ENCODE measurements at regions not wholly inside any gene's neighbourhood (a gene's known extent, or its start where the extent isn't known, plus 50 kb on each side); places are given as distances from the start of the nearest gene placed in this dataset.

GRCh38 chr16:8511464-8511863, 78.8 kb downstream of the TMEM114 start:
- Histone ChIP-seq H3K36me3 (no peaks in the 10 kb centered on the region), H3K27ac (no peak overlapping the region), H3K27me3 (no peaks in the 10 kb centered on the region), H3K9me3 (no peaks in the 10 kb centered on the region), H3K4me1 (ENCODE audit: insufficient read depth) (no peaks in the 10 kb centered on the region), H3K4me3 (no peak overlapping the region)
- DNase-seq, result no peak
- WGBS, 3 donors, result 81 to 89% (median 85%) methylated on average over 4 of the region's 4 CpGs
- no peak for TF ChIP-seq POLR2A (IDR thresholded peaks at IDR 0.05)
- TF ChIP-seq EP300 (IDR thresholded peaks at IDR 0.05), result no peak
- TF ChIP-seq CTCF (IDR thresholded peaks at IDR 0.05), result no peak
- intact Hi-C loops (cut with DNase I), result no loop called here

- no peak overlapping the region for H3K27ac ChIP-seq
- 4 to 12% (median 6%) methylated on average over 6 of the region's 6 CpGs for WGBS, 3 donors
- no peak overlapping the region for H3K4me3 ChIP-seq
- no peaks in the 10 kb centered on the region for H3K4me1 ChIP-seq (ENCODE audit: insufficient read depth)
- no peak for DNase-seq
- H3K27me3 ChIP-seq, result no peaks in the 10 kb centered on the region
- intact Hi-C loops (cut with DNase I), result no loop called here
- H3K36me3 ChIP-seq, result no peaks in the 10 kb centered on the region
- no peaks in the 10 kb centered on the region for H3K9me3 ChIP-seq
- TF ChIP-seq CTCF (IDR thresholded peaks at IDR 0.05) (no peak), POLR2A (IDR thresholded peaks at IDR 0.05) (no peak), EP300 (IDR thresholded peaks at IDR 0.05) (no peak)
Observed at GRCh38 chr16:8510160-8510559, 80.2 kb downstream of the TMEM114 start.

GRCh38 chr16:8505327-8505991, 84.9 kb downstream of the TMEM114 start:
- Histone ChIP-seq H3K9me3 (no peaks in the 10 kb centered on the region), H3K36me3 (no peaks in the 10 kb centered on the region), H3K4me1 (ENCODE audit: insufficient read depth) (no peaks in the 10 kb centered on the region), H3K4me3 (no peak overlapping the region), H3K27ac (no peak overlapping the region), H3K27me3 (no peaks in the 10 kb centered on the region)
- intact Hi-C loops (cut with DNase I), result no loop called here
- 27 to 32% (median 28%) methylated on average over 7 of the region's 7 CpGs for WGBS, 3 donors
- DNase-seq, result no peak
- TF ChIP-seq EP300 (IDR thresholded peaks at IDR 0.05) (no peak), POLR2A (IDR thresholded peaks at IDR 0.05) (no peak), CTCF (IDR thresholded peaks at IDR 0.05) (no peak)

DNA sequence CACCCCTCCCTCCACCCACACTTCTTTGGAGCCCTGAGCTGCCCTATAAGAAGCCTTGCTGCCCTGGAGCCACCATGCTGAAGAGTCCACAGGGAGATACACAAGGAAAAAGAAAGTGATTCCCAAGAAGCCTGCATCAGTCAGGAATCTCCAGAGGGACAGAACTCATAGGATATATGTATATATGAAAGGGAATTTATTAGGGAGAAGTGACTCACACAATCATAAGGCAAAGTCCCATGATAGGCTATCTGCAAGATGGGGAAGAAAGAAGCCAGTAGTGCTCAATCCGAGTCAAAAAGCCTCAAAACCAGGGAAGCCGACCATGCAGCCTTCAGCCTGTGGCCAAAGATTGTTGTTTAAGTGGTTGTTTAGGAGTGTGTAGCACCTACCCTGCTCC, 87.9 kb downstream of the TMEM114 start:
- Histone ChIP-seq H3K27ac (no peak overlapping the region), H3K9me3 (no peaks in the 10 kb centered on the region), H3K4me3 (no peak overlapping the region), H3K36me3 (no peaks in the 10 kb centered on the region), H3K27me3 (no peaks in the 10 kb centered on the region), H3K4me1 (ENCODE audit: insufficient read depth) (no peaks in the 10 kb centered on the region)
- DNase-seq, result no peak
- TF ChIP-seq CTCF (IDR thresholded peaks at IDR 0.05) (no peak), POLR2A (IDR thresholded peaks at IDR 0.05) (no peak), EP300 (IDR thresholded peaks at IDR 0.05) (no peak)
- WGBS, 3 donors, result 60 to 63% (median 61%) methylated on average over 2 of the region's 2 CpGs
- intact Hi-C loops (cut with DNase I), result no loop called here

All from ovary (tissue), 7 donors.